Mucosa of rectum (tissue), 2 donors: ENCODE measurements at regions not wholly inside any gene's neighbourhood (a gene's known extent, or its start where the extent isn't known, plus 50 kb on each side); places are given as distances from the start of the nearest gene placed in this dataset.

ENCODE experiments used
- H3K27ac ChIP-seq, 2 donors: one replicate each; pipeline ENCODE4 v1.7.0; 2013; ENCODE audit warnings: inconsistent platforms in 2 of 2, low read depth in 2 of 2, low read length in 2 of 2
- H3K27me3 ChIP-seq, 2 donors: one replicate each; pipeline ENCODE4 v1.7.0; 2013; ENCODE audit warnings: low read length in 2 of 2; ENCODE audit not compliant: control insufficient read depth in 2 of 2, insufficient read depth in 2 of 2
- H3K36me3 ChIP-seq, 2 donors: one replicate each; pipeline ENCODE4 v1.7.0; 2013; ENCODE audit warnings: low read length in 2 of 2; ENCODE audit not compliant: control insufficient read depth in 2 of 2, insufficient read depth in 2 of 2
- H3K4me1 ChIP-seq, 2 donors: one replicate each; pipeline ENCODE4 v1.7.0; 2013; ENCODE audit warnings: low read length in 2 of 2, mild to moderate bottlenecking in 1 of 2; ENCODE audit not compliant: control insufficient read depth in 2 of 2, insufficient read depth in 2 of 2
- H3K4me3 ChIP-seq, 2 donors: one replicate each; pipeline ENCODE4 v1.7.0; 2013; ENCODE audit warnings: low read length in 2 of 2
- H3K9ac ChIP-seq, 2 donors: one replicate each; pipeline ENCODE4 v1.7.0; 2013; ENCODE audit warnings: low read length in 2 of 2, low read depth in 1 of 2, mild to moderate bottlenecking in 1 of 2
- H3K9me3 ChIP-seq, 2 donors: one replicate each; pipeline ENCODE4 v1.7.0; 2013; ENCODE audit warnings: low read length in 2 of 2; ENCODE audit not compliant: control insufficient read depth in 2 of 2
- donor health status: healthy.
- donor health status: Normal muscosa, but diverticular disease.

GRCh38 chr11:116126562-116126961, 622.3 kb upstream of the CADM1 start:
- no peaks in the 10 kb centered on the region for H3K27me3 ChIP-seq
- no peak overlapping the region for H3K27ac ChIP-seq
- H3K36me3 ChIP-seq, result no peaks in the 10 kb centered on the region
- no peaks in the 10 kb centered on the region for H3K9me3 ChIP-seq
- no peak overlapping the region for H3K4me3 ChIP-seq
- H3K4me1 ChIP-seq, result no peaks in the 10 kb centered on the region
- H3K9ac ChIP-seq, result no peak overlapping the region

GRCh38 chr11:116124922-116125714, 620.9 kb upstream of the CADM1 start:
- Histone ChIP-seq H3K4me1 (no peaks in the 10 kb centered on the region), H3K27ac (no peak overlapping the region)

GRCh38 chr11:116123739-116124138, 619.5 kb upstream of the CADM1 start:
- H3K9ac ChIP-seq, result no peak overlapping the region
- H3K4me1 ChIP-seq, result no peaks in the 10 kb centered on the region
- no peaks in the 10 kb centered on the region for H3K9me3 ChIP-seq

More at GRCh38 chr11:116124922-116125714, 620.9 kb upstream of the CADM1 start:
- Histone ChIP-seq H3K36me3 (no peaks in the 10 kb centered on the region), H3K27me3 (no peaks in the 10 kb centered on the region), H3K4me3 (no peak overlapping the region), H3K9me3 (no peaks in the 10 kb centered on the region), H3K9ac (no peak overlapping the region)

GRCh38 chr11:116122697-116123472, 618.7 kb upstream of the CADM1 start:
- H3K4me1 ChIP-seq, result no peaks in the 10 kb centered on the region
- no peaks in the 10 kb centered on the region for H3K27me3 ChIP-seq
- H3K9me3 ChIP-seq, result no peaks in the 10 kb centered on the region
- H3K4me3 ChIP-seq, result no peak overlapping the region
- no peaks in the 10 kb centered on the region for H3K36me3 ChIP-seq
- H3K9ac ChIP-seq, result no peak overlapping the region
- no peak overlapping the region for H3K27ac ChIP-seq

More at GRCh38 chr11:116123739-116124138, 619.5 kb upstream of the CADM1 start:
- H3K36me3 ChIP-seq, result no peaks in the 10 kb centered on the region
- H3K27me3 ChIP-seq, result no peaks in the 10 kb centered on the region
- H3K27ac ChIP-seq, result no peak overlapping the region
- H3K4me3 ChIP-seq, result no peak overlapping the region

- no peak overlapping the region for H3K9ac ChIP-seq
- no peaks in the 10 kb centered on the region for H3K4me1 ChIP-seq
- no peak overlapping the region for H3K4me3 ChIP-seq
- H3K36me3 ChIP-seq, result no peaks in the 10 kb centered on the region
- no peaks in the 10 kb centered on the region for H3K9me3 ChIP-seq
- no peak overlapping the region for H3K27ac ChIP-seq
- H3K27me3 ChIP-seq, result no peaks in the 10 kb centered on the region
Measured at GRCh38 chr11:116119158-116119557, 614.9 kb upstream of the CADM1 start.

GRCh38 chr11:116118138-116118470, 613.9 kb upstream of the CADM1 start:
- Histone ChIP-seq H3K36me3 (no peaks in the 10 kb centered on the region), H3K27ac (no peak overlapping the region), H3K4me1 (no peaks in the 10 kb centered on the region), H3K4me3 (no peak overlapping the region), H3K9me3 (peaks cover 2% of the 10 kb centered on the region in 2 donors), H3K9ac (no peak overlapping the region), H3K27me3 (no peaks in the 10 kb centered on the region)

- H3K36me3 ChIP-seq, result no peaks in the 10 kb centered on the region
Measured at GRCh38 chr11:116117331-116118137, 613.3 kb upstream of the CADM1 start.

GRCh38 chr11:116115801-116116200, 611.6 kb upstream of the CADM1 start:
- Histone ChIP-seq H3K27me3 (no peaks in the 10 kb centered on the region), H3K27ac (no peak overlapping the region), H3K9me3 (peaks cover 2% of the 10 kb centered on the region in 2 donors), H3K36me3 (no peaks in the 10 kb centered on the region), H3K4me1 (no peaks in the 10 kb centered on the region), H3K9ac (no peak overlapping the region), H3K4me3 (no peak overlapping the region)

More at GRCh38 chr11:116117331-116118137, 613.3 kb upstream of the CADM1 start:
- no peaks in the 10 kb centered on the region for H3K27me3 ChIP-seq
- no peak overlapping the region for H3K27ac ChIP-seq
- peaks cover 2% of the 10 kb centered on the region in 2 donors for H3K9me3 ChIP-seq
- H3K9ac ChIP-seq, result no peak overlapping the region
- H3K4me3 ChIP-seq, result no peak overlapping the region
- H3K4me1 ChIP-seq, result no peaks in the 10 kb centered on the region

- H3K27ac ChIP-seq, result no peak overlapping the region
- H3K36me3 ChIP-seq, result no peaks in the 10 kb centered on the region
- H3K4me3 ChIP-seq, result no peak overlapping the region
- H3K9ac ChIP-seq, result no peak overlapping the region
- H3K9me3 ChIP-seq, result peaks cover 2% of the 10 kb centered on the region in 2 donors
- no peaks in the 10 kb centered on the region for H3K27me3 ChIP-seq
- no peaks in the 10 kb centered on the region for H3K4me1 ChIP-seq
Measured at GRCh38 chr11:116114198-116114651, 610.0 kb upstream of the CADM1 start.
